ENCODE measurements at regions not wholly inside any gene's neighbourhood (a gene's known extent, or its start where the extent isn't known, plus 50 kb on each side); places are given as distances from the start of the nearest gene placed in this dataset.

DNA sequence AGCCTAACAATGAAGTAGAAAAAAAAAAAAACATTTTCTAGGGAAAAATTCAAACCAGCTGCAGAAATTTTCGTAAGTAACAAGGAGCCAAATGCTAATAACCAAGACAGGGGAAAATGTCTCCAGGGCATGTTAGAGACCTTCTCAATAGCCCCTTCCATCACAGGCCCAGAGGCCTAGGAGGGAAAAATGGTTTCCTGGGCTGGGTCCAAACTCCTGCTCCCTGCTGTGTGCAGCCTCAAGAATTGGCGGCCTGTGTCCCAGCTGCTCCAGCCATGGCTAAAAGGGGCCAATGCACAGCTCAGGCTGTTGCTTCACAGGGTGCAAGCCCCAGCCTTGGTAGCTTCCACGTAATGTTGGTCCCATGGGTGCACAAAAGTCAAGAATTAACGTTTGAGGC lies 266.2 kb downstream of the ZEB2 start:
- TF ChIP-seq CTCF (IDR thresholded peaks at IDR 0.05) (no peak), EZH2 (IDR thresholded peaks at IDR 0.05; ENCODE audit: borderline replicate concordance, insufficient read depth, low read depth, low read length, poor library complexity, severe bottlenecking) (no peak)
